ENCODE measurements at regions not wholly inside any gene's neighbourhood (a gene's known extent, or its start where the extent isn't known, plus 50 kb on each side); places are given as distances from the start of the nearest gene placed in this dataset.

GRCh38 chr2:9750224-9751215 is 92.8 kb upstream of the TAF1B start:
- Histone ChIP-seq H3K27ac (no peak overlapping the region), H3K4me3 (no peak overlapping the region), H3K9ac (ENCODE audit: low read depth in 2 of 2, low read length in 2 of 2) (no peak overlapping the region), H3K9me3 (no peaks in the 10 kb centered on the region), H3K4me1 (peaks cover 3% of the 10 kb centered on the region), H3K27me3 (no peaks in the 10 kb centered on the region), H3K36me3 (no peaks in the 10 kb centered on the region)
- intact Hi-C loops (cut with DNase I) = no loop called here
- TF ChIP-seq CTCF (IDR thresholded peaks at IDR 0.05) = no peak
- DNase-seq = no peak

GRCh38 chr2:9751831-9752230 is 91.4 kb upstream of the TAF1B start:
- Histone ChIP-seq H3K27ac (no peak overlapping the region), H3K27me3 (no peaks in the 10 kb centered on the region), H3K36me3 (no peaks in the 10 kb centered on the region), H3K9ac (ENCODE audit: low read depth in 2 of 2, low read length in 2 of 2) (no peak overlapping the region), H3K4me1 (peaks cover 3% of the 10 kb centered on the region), H3K4me3 (no peak overlapping the region), H3K9me3 (no peaks in the 10 kb centered on the region)
- intact Hi-C loops (cut with DNase I) = no loop called here
- TF ChIP-seq CTCF (IDR thresholded peaks at IDR 0.05) = no peak
- DNase-seq = no peak

- Histone ChIP-seq H3K36me3 (no peaks in the 10 kb centered on the region), H3K9ac (ENCODE audit: low read depth in 2 of 2, low read length in 2 of 2) (no peak overlapping the region), H3K27ac (no peak overlapping the region), H3K27me3 (no peaks in the 10 kb centered on the region), H3K4me1 (peaks cover 3% of the 10 kb centered on the region), H3K9me3 (no peaks in the 10 kb centered on the region), H3K4me3 (no peak overlapping the region)
- TF ChIP-seq CTCF (IDR thresholded peaks at IDR 0.05) = no peak
- intact Hi-C loops (cut with DNase I) = no loop called here
- DNase-seq = no peak
These were observed 90.6 kb upstream of the TAF1B start for GRCh38 chr2:9752441-9753275.

GRCh38 chr2:9753276-9753600 is 90.0 kb upstream of the TAF1B start:
- Histone ChIP-seq H3K9me3 (no peaks in the 10 kb centered on the region), H3K27me3 (no peaks in the 10 kb centered on the region), H3K4me1 (peaks cover 3% of the 10 kb centered on the region), H3K36me3 (no peaks in the 10 kb centered on the region), H3K9ac (ENCODE audit: low read depth in 2 of 2, low read length in 2 of 2) (peak overlapping the region in 1 of 2 donors; percentile 15), H3K27ac (no peak overlapping the region), H3K4me3 (no peak overlapping the region)
- DNase-seq = peak; percentile 49
- intact Hi-C loops (cut with DNase I) = no loop called here
- TF ChIP-seq CTCF (IDR thresholded peaks at IDR 0.05) = no peak

- DNase-seq = peak; percentile 48
- Histone ChIP-seq H3K9me3 (no peaks in the 10 kb centered on the region), H3K36me3 (no peaks in the 10 kb centered on the region), H3K27ac (no peak overlapping the region), H3K9ac (ENCODE audit: low read depth in 2 of 2, low read length in 2 of 2) (peak overlapping the region; percentile 26 to 47), H3K27me3 (no peaks in the 10 kb centered on the region), H3K4me3 (peak overlapping the region; percentile 8), H3K4me1 (peaks cover 3% of the 10 kb centered on the region)
- intact Hi-C loops (cut with DNase I) = no loop called here
- TF ChIP-seq CTCF (IDR thresholded peaks at IDR 0.05) = no peak
These were observed 89.4 kb upstream of the TAF1B start for GRCh38 chr2:9753665-9754531.

Data from colonic mucosa (tissue), 4 donors.